Liver (tissue), 8 donors: ENCODE measurements at regions not wholly inside any gene's neighbourhood (a gene's known extent, or its start where the extent isn't known, plus 50 kb on each side); places are given as distances from the start of the nearest gene placed in this dataset.

Source experiments
- DNase-seq: peaks from one replicate; pipeline ENCODE4 v3.0.0-alpha.2; 2017; ENCODE audit warnings: low spot score
- H3K27ac ChIP-seq, 2 donors: one replicate each; pipeline ENCODE4 v1.7.0; 2013; ENCODE audit warnings: inconsistent platforms in 2 of 2, low read length in 2 of 2, control low read depth in 1 of 2, low read depth in 1 of 2, mild to moderate bottlenecking in 1 of 2
- H3K27me3 ChIP-seq, 4 donors: one replicate each; pipeline versions ENCODE4 v1.6.1 to v1.7.0; 2013; ENCODE audit warnings: low read length in 3 of 4, inconsistent platforms in 1 of 4, mild to moderate bottlenecking in 1 of 4, moderate library complexity in 1 of 4; ENCODE audit not compliant: control insufficient read depth in 4 of 4, insufficient read depth in 4 of 4
- H3K36me3 ChIP-seq, 4 donors: one replicate each; pipeline versions ENCODE4 v1.6.1 to v1.7.0; 2013; ENCODE audit warnings: low read length in 3 of 4, mild to moderate bottlenecking in 3 of 4, low read depth in 1 of 4, moderate library complexity in 1 of 4; ENCODE audit not compliant: control insufficient read depth in 4 of 4, insufficient read depth in 3 of 4
- H3K4me1 ChIP-seq, 4 donors: one replicate each; pipeline versions ENCODE4 v1.6.1 to v1.7.0; 2013; ENCODE audit warnings: low read length in 3 of 4, mild to moderate bottlenecking in 3 of 4, moderate library complexity in 1 of 4; ENCODE audit not compliant: control insufficient read depth in 4 of 4, insufficient read depth in 4 of 4
- H3K4me3 ChIP-seq, 3 donors: one replicate each; pipeline versions ENCODE4 v1.6.1 to v1.7.0; 2013; ENCODE audit warnings: low read length in 3 of 3, control low read depth in 1 of 3, low read depth in 1 of 3, mild to moderate bottlenecking in 1 of 3
- H3K9ac ChIP-seq, 2 donors: one replicate each; pipeline ENCODE4 v1.7.0; 2013; ENCODE audit warnings: low read length in 2 of 2, mild to moderate bottlenecking in 2 of 2, moderate library complexity in 2 of 2, control low read depth in 1 of 2, low read depth in 1 of 2
- H3K9me3 ChIP-seq, 4 donors: one replicate each; pipeline versions ENCODE4 v1.6.1 to v1.7.0; 2013; ENCODE audit warnings: low read length in 3 of 4; ENCODE audit not compliant: control insufficient read depth in 4 of 4
- EGR1 ChIP-seq, 2 donors: IDR thresholded peaks; 2 replicates each; pipeline ENCODE4 v1.6.1; 2016 to 2018; ENCODE audit warnings: antibody characterized with exemption in 2 of 2, low read depth in 2 of 2
- FOXA1 ChIP-seq: IDR thresholded peaks from 2 replicates; pipeline ENCODE4 v1.6.1; 2016; ENCODE audit warnings: antibody characterized with exemption
- FOXA2 ChIP-seq: IDR thresholded peaks from 2 replicates; pipeline ENCODE4 v1.6.1; 2016; ENCODE audit warnings: antibody characterized with exemption
- GABPA ChIP-seq, 2 donors: IDR thresholded peaks in 1 of 2; conservative IDR thresholded peaks in 1 of 2; 2 replicates each; pipeline ENCODE4 v1.6.1; 2016; ENCODE audit warnings: antibody characterized with exemption in 2 of 2, mild to moderate bottlenecking in 1 of 2, moderate library complexity in 1 of 2
- HNF4A ChIP-seq, 2 donors: conservative IDR thresholded peaks; 2 replicates each; pipeline ENCODE4 v1.6.1; 2016; ENCODE audit warnings: antibody characterized with exemption in 2 of 2, mild to moderate bottlenecking in 2 of 2
- HNF4G ChIP-seq: IDR thresholded peaks from 2 replicates; pipeline ENCODE4 v1.6.1; 2016; ENCODE audit warnings: antibody characterized with exemption
- JUND ChIP-seq, 2 donors: IDR thresholded peaks; 2 replicates each; pipeline ENCODE4 v1.6.1; 2016; ENCODE audit warnings: antibody characterized with exemption in 2 of 2
- RAD21 ChIP-seq, 2 donors: IDR thresholded peaks; 2 replicates each; pipeline ENCODE4 v1.6.1; 2016; ENCODE audit warnings: antibody characterized with exemption in 2 of 2, mild to moderate bottlenecking in 2 of 2
- SP1 ChIP-seq: IDR thresholded peaks from 2 replicates; pipeline ENCODE4 v1.6.1; 2018; ENCODE audit warnings: antibody characterized with exemption, mild to moderate bottlenecking
- TAF1 ChIP-seq: conservative IDR thresholded peaks from 2 replicates; pipeline ENCODE4 v1.6.1; 2016; ENCODE audit warnings: antibody characterized with exemption, mild to moderate bottlenecking
- YY1 ChIP-seq: IDR thresholded peaks from 2 replicates; pipeline ENCODE4 v1.6.1; 2016; ENCODE audit warnings: antibody characterized with exemption, mild to moderate bottlenecking
- WGBS: extraction: QIAGEN DNeasy Blood & Tissue Kit; methylation state at CpG from one replicate; pipeline ENCODE4 v1.1.7; 2013; 5-methylcytosine and 5-hydroxymethylcytosine counted together
- TF ChIP-seq, protein P1 (sequence below): IDR thresholded peaks from 2 replicates; pipeline ENCODE4 v1.6.1; 2016; ENCODE audit warnings: antibody characterized with exemption
- TF ChIP-seq, protein P2 (sequence below): IDR thresholded peaks from 2 replicates; pipeline ENCODE4 v1.6.1; 2016; ENCODE audit warnings: antibody characterized with exemption, mild to moderate bottlenecking
- TF ChIP-seq, protein P3 (sequence below): IDR thresholded peaks from 2 replicates; pipeline ENCODE4 v1.6.1; 2016; ENCODE audit warnings: antibody characterized with exemption
- TF ChIP-seq, protein P4 (sequence below): IDR thresholded peaks from 2 replicates; pipeline ENCODE4 v1.6.1; 2016; ENCODE audit warnings: antibody characterized with exemption
- TF ChIP-seq, protein P5 (sequence below): fragments of 150-350 bp; IDR thresholded peaks from 2 replicates; pipeline ENCODE4 v1.5.1; 2017; ENCODE audit warnings: improper control_type of control experiment, low read depth, low read length; ENCODE audit not compliant: missing input control
- donor health status: healthy.
- donor health status: healthy.
- donor health status: healthy.
- donor health status: healthy.
- donor health status: healthy.

DNA sequence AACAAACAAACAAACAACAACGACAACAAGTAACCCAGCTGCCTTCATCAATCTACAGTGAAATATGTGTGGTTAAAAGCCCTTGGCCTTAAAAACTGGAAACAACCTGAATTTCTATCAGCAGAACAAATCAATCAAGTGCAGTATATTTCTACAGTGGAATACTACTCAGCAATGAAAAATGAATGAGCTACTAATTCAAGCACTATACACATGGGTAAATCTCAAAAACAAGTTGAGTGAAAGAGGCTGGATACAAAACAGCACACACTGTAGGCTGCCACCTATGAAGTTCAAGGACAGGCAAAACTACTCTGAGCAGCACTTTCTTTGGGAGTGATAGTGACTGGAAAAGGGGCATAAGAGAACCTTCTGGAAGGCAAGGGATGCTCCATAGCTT, 395.5 kb upstream of the PROK2 start (continued):
- TF ChIP-seq, protein P1, sequence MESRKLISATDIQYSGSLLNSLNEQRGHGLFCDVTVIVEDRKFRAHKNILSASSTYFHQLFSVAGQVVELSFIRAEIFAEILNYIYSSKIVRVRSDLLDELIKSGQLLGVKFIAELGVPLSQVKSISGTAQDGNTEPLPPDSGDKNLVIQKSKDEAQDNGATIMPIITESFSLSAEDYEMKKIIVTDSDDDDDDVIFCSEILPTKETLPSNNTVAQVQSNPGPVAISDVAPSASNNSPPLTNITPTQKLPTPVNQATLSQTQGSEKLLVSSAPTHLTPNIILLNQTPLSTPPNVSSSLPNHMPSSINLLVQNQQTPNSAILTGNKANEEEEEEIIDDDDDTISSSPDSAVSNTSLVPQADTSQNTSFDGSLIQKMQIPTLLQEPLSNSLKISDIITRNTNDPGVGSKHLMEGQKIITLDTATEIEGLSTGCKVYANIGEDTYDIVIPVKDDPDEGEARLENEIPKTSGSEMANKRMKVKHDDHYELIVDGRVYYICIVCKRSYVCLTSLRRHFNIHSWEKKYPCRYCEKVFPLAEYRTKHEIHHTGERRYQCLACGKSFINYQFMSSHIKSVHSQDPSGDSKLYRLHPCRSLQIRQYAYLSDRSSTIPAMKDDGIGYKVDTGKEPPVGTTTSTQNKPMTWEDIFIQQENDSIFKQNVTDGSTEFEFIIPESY, result no peak

DNA sequence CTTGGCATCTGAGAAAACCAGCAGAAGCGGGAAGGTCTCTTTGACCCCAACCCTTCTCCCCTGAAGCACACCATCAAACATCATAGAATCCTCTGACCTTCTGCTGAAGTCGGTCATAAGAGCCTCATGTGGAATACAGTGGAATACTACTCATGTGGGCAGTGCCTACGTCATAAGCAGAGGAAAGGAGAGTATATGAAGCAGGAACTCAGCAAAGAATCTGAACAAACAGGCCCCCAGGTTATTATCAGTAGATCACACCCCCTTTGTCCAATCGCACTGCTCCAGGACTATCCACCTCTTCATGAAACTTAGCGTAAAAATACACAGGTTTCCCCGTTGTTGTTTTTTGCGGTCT, 394.1 kb upstream of the PROK2 start:
- peaks cover 0 to 8% (median 3%) of the 10 kb centered on the region in 4 donors for H3K4me1 ChIP-seq
- H3K9ac ChIP-seq, result no peak overlapping the region
- no peaks in the 10 kb centered on the region for H3K27me3 ChIP-seq
- WGBS, result 95% methylated on average over 7 of the region's 7 CpGs
- H3K36me3 ChIP-seq, result no peaks in the 10 kb centered on the region
- no peak for DNase-seq
- no peak for TF ChIP-seq HNF4A (conservative IDR thresholded peaks at IDR 0.05)
- TF ChIP-seq, protein P2, sequence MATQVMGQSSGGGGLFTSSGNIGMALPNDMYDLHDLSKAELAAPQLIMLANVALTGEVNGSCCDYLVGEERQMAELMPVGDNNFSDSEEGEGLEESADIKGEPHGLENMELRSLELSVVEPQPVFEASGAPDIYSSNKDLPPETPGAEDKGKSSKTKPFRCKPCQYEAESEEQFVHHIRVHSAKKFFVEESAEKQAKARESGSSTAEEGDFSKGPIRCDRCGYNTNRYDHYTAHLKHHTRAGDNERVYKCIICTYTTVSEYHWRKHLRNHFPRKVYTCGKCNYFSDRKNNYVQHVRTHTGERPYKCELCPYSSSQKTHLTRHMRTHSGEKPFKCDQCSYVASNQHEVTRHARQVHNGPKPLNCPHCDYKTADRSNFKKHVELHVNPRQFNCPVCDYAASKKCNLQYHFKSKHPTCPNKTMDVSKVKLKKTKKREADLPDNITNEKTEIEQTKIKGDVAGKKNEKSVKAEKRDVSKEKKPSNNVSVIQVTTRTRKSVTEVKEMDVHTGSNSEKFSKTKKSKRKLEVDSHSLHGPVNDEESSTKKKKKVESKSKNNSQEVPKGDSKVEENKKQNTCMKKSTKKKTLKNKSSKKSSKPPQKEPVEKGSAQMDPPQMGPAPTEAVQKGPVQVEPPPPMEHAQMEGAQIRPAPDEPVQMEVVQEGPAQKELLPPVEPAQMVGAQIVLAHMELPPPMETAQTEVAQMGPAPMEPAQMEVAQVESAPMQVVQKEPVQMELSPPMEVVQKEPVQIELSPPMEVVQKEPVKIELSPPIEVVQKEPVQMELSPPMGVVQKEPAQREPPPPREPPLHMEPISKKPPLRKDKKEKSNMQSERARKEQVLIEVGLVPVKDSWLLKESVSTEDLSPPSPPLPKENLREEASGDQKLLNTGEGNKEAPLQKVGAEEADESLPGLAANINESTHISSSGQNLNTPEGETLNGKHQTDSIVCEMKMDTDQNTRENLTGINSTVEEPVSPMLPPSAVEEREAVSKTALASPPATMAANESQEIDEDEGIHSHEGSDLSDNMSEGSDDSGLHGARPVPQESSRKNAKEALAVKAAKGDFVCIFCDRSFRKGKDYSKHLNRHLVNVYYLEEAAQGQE, result no peak
- TF ChIP-seq, protein P1, result no peak
- TF ChIP-seq, protein P3, sequence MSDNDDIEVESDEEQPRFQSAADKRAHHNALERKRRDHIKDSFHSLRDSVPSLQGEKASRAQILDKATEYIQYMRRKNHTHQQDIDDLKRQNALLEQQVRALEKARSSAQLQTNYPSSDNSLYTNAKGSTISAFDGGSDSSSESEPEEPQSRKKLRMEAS, result no peak
- TF ChIP-seq JUND (IDR thresholded peaks at IDR 0.05), result no peak
- no peak for TF ChIP-seq GABPA (IDR thresholded peaks at IDR 0.05 in 1 of 2, conservative IDR thresholded peaks at IDR 0.05 in 1 of 2)
- no peak for TF ChIP-seq YY1
- no peak for TF ChIP-seq HNF4G
- TF ChIP-seq FOXA1, result no peak
- TF ChIP-seq, protein P4, sequence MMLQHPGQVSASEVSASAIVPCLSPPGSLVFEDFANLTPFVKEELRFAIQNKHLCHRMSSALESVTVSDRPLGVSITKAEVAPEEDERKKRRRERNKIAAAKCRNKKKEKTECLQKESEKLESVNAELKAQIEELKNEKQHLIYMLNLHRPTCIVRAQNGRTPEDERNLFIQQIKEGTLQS, result no peak
- TF ChIP-seq EGR1 (IDR thresholded peaks at IDR 0.05; ENCODE audit: low read depth in 2 of 2), result no peak
- no peak for TF ChIP-seq RAD21 (IDR thresholded peaks at IDR 0.05)
- no peak for TF ChIP-seq TAF1
- TF ChIP-seq, protein P5, sequence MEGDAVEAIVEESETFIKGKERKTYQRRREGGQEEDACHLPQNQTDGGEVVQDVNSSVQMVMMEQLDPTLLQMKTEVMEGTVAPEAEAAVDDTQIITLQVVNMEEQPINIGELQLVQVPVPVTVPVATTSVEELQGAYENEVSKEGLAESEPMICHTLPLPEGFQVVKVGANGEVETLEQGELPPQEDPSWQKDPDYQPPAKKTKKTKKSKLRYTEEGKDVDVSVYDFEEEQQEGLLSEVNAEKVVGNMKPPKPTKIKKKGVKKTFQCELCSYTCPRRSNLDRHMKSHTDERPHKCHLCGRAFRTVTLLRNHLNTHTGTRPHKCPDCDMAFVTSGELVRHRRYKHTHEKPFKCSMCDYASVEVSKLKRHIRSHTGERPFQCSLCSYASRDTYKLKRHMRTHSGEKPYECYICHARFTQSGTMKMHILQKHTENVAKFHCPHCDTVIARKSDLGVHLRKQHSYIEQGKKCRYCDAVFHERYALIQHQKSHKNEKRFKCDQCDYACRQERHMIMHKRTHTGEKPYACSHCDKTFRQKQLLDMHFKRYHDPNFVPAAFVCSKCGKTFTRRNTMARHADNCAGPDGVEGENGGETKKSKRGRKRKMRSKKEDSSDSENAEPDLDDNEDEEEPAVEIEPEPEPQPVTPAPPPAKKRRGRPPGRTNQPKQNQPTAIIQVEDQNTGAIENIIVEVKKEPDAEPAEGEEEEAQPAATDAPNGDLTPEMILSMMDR, result no peak
- TF ChIP-seq SP1, result no peak
- no peak for TF ChIP-seq FOXA2
- H3K4me3 ChIP-seq, result no peak overlapping the region
- no peak overlapping the region for H3K27ac ChIP-seq
- H3K9me3 ChIP-seq, result no peaks in the 10 kb centered on the region
